Stimulated activated CD8-positive, alpha-beta memory T cell treated with anti-CD3 and anti-CD28 coated beads, Interleukin-4, amount 100 ng/mL, for 48 hours (primary cell): ENCODE measurements at regions not wholly inside any gene's neighbourhood (a gene's known extent, or its start where the extent isn't known, plus 50 kb on each side); places are given as distances from the start of the nearest gene placed in this dataset.

Experiments used
- DNase-seq: peaks from one replicate; pipeline ENCODE4 v3.0.0-alpha.2; 2020

DNA sequence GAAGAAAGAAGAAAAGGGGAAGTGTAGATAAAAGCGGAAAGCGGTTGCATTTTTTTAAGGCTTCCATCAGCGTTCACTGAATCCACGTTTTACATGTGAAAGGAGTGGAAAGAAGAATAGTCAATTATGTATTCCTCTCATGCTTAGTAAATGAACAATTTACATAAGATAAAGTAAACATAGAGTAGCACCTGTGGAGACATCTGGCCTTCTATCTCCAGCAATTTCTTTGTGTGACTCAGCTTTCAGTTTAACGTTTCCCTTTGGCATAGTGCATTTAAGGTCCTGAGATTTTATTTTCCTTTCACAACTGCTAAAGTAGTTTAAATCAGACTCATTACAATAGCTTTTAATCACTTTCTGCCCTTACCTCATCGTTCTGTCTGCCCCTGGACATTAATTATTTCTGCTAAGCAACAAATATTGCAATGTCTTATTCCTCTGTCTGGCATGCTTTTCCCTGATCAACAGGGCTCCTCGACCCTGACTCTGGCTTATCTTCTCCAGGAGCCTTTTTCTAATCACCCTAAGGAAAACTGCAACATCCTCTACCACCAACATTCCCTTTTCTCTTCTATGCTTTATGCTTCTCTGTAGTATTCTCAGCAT lies 383.5 kb upstream of the VWC2 start:
- no peak for DNase-seq

- DNase-seq: no peak
These were observed 377.2 kb upstream of the VWC2 start for GRCh38 chr7:49396229-49396628.

DNA sequence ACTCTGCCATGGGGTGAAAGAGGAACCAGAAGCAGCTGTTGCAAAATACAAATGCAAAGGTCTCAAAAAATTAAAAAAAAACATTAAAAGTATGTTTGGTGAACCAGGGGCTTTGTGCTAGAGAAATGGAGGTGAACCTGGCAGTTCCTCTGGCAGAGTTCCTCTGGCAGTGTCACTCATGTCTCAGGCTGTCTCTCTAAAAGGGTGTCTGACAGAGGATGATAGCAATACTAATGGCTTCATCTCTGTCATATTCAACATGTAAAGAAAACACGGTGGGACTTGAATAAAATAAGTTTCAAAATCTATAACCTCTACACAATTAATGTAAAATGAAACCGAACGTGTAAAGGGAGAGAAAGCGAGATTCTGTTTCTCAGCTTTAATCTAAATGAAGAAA lies 375.7 kb upstream of the VWC2 start:
- no peak for DNase-seq

GRCh38 chr7:49398236-49398635 lies 375.2 kb upstream of the VWC2 start:
- no peak for DNase-seq

GRCh38 chr7:49398746-49399145 lies 374.7 kb upstream of the VWC2 start:
- DNase-seq: no peak

DNA sequence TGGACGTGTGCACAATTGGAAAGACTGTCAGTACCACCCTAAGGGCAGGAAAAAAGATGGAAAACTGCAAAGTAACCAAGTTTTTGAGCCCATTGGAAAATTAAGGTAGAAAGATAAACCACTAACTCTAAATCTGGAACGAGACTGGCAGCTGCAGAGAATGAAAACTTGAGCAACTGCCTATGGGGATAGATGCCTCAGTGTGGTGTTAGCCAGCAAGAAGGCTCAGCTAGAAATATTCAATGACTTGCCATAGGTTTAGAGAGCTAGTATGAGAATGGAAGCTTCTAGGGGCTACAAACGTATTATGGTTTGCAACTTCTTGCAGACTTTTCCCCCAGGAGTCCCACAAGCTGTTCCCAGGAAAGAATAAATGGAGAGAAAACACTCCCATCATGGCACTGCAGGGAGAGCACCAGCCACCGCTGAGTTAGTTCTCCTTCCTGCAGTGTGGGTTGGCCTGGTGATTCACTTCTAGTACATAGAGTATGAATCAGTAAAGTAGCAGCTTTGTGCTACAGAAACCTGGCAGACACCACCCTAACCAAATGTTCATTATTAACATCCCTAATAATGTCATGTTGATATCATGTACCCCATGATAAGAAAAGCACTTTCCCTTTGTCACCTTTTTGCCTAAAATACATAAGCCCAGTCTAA lies 372.4 kb upstream of the VWC2 start:
- DNase-seq: no peak

DNA sequence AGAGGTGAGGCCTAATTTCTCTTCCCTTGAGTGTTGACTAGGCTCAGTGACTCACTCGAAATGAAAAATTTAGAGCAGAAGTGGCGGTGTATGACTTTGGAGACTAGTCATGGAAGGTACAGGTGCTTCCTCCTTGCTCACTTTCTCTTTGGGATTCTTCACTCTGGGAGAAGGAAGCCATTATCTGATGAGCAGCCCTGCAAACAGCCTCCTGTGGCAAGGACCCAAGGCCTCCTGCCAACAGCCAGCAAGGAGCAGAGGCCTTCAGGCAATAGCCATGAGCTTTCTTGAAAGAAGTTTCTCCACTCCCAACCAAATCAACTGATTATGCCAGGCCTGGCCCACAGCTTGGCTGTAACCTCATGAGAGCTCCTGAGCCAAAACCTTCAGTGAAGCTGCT lies 369.6 kb upstream of the VWC2 start:
- no peak for DNase-seq

DNA sequence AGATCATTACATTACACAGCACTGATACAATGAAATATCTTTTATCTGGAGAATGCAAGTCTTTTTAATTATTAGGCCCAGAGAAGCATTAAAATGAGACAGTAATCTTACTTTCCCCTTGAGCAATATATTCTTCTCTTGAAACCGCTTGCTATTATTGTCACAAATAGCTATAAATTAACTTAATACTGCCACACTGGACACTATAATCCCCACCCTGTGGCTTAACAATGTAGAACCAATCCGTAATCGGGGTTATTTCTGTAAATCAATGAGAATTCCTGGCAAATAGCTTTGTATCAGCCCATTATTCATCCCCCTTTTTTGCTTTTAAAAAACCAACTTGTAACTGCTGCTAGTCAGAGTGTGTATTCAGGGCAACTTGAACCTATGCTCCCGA lies 366.2 kb upstream of the VWC2 start:
- no peak for DNase-seq

DNA sequence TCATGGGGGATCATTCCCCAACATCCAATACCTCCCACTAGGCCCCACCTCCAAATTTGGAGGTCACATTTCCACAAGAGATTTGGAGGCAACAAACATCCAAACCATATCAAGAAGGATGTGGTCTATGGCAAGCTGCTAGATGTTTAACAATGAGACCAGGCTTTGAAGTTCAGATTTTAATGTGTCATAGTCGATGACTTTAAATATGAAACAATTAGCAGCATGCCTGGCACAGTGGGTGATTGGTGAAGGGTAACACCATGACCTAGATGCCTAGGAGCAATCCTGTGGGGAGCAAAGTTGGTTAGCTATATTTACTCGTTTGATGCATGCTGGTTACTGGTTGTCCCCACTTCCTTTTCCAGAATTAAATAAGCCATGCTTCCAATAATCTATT lies 356.4 kb upstream of the VWC2 start:
- DNase-seq: no peak

DNA sequence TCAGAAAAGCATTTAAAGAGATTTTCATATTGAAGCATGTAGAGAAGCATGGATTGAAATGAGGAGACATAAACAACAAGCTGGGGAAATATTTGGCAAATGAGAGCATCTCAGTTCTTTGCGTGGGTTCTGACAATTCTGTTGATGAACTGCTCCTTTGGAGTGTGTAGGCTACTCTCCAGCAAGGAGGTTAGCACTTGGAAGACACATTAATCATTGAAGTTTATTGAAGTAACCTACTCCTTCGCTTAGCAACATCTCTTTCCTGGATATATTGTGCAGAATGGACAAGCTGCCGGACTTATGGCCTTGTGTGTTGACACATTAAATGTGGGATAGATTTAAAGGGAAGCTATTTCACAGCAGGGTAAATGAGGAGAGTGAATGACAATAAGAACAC lies 354.5 kb upstream of the VWC2 start:
- DNase-seq: no peak

DNA sequence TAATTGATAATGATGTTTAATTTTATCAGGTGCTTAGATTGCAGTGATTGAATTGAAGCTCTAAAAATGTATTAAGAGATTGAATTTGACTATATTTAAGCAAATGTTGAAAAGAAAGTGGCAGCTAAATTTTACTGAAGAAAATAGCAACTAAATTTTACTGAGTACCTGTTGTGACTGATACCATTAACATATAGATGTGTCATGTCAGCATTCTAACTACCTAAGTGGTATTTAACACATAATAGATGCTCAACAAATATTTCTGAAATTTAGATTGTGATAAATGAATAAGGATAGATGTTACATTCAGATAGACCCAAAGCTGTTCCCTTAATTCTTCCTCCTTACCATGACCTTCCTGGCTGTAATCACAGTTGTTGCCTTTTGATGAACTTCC lies 350.9 kb upstream of the VWC2 start:
- DNase-seq: no peak

DNA sequence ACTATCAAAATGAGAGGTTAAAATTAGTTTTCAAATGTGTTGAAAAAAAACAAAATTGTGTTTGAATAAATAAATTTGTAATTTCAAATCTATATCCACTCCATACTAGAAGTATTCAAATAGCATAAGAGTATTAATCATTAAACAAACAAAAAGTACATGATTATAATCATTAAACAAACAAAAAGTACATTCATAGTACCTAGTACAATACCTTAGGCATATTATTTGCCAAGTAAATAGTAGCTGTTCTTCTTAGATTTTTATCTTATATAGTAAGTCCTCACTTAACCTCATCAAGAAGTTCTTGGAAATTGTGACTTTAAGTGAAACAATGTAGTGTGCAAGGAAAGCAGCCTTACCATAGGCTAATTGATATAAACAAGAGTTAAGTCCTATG lies 349.3 kb upstream of the VWC2 start:
- no peak for DNase-seq

DNA sequence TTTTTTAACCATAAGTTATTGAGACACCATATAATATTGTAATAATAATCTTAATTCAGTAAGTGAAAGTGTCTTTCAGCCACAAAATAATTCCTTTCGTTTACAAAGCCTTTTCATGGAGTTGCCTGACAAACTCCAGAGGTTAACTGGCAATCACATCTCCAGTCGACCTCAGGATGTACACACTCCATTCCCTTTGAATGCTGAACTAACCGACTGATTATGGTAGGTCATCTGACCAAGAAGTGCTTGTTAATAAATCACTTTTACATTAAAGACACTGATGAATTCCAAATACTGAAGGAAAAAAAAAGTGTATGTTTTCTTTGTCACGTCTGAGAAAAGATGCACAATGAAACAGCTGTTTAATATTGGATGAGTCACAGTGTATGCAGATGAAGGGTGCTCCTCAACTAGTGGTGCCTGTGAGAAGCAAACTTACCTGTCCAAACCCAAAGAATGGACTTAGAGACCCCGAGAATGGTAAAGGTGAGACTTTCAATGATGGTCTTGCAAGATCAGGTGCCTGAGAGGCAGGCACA lies 348.1 kb upstream of the VWC2 start:
- DNase-seq: no peak

DNA sequence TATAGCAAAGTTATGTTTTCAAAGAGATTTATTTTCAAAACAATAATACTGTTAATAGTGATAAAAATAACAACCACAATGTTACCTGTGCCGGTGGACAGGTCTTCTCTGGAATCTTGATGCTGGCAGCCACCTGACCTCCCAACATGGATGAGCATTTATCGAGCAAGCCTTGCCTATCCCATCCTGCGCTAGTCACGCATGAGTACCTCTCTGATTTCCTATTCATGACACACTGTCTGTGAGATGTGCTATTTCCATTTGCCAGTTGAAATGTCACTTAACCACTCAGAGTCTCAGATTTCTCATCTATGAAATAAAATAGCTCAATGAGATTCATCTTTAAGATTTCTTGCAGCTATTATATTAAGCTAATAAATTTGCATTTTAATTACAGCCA lies 341.2 kb upstream of the VWC2 start:
- DNase-seq: no peak

GRCh38 chr7:49433794-49434193 lies 339.6 kb upstream of the VWC2 start:
- no peak for DNase-seq

GRCh38 chr7:49434846-49435245 lies 338.6 kb upstream of the VWC2 start:
- DNase-seq: no peak

GRCh38 chr7:49438281-49438680 lies 335.2 kb upstream of the VWC2 start:
- DNase-seq: no peak

DNA sequence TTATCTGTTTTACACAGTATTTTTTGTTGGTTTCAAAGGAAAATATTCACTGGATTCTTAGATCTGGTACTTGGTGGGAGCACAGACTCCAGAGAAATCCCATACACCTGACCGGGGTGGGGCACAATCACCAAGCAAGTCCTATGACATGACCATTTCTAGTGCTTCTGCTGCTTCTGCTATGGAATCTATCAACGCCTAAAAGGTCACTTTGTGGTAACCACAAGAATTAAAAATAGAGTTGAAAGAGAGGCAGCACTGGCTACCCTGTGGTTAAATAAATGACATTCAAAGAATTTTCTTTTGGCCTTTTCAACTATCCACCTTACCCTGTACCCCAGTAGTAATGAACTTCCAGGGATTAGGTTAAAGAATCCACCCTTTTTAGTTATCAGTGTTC lies 329.9 kb upstream of the VWC2 start:
- DNase-seq: no peak

DNA sequence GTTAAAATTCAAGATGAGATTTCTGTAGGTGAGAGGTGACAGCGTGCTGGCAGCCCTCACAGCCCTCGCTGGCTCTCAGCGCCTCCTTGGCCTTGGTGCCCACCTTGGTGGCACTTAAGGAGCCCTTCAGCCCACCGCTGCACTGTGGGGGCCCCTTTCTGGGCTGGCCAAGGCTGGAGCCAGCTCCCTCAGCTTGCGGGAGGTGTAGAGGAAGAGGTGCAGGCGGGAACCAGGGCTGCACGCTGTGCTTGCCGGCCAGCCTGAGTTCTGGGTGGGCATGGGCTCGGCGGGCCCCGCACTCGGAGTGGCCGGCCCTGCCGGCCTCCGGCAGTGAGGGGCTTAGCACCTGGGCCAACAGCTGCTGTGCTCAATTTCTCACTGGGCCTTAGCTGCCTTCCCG lies 320.0 kb upstream of the VWC2 start:
- no peak for DNase-seq

DNA sequence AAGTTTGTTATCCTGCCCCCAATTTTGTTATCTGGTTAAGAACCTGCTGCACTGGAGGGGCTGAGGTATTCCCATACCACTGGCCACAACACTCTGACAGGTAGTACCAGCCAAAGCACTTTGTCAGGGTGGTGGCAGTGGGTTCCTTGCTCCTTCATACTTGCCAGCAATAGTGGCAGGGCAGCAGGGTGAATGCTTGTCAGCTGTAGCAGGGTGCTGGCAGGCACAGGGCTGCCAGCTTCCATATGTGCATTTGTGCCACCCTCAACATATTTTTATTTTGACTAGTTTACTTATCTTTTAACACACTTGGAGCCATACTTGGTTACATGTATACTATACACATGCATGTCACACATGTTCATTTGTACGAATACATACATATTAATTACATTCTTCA lies 294.0 kb upstream of the VWC2 start:
- no peak for DNase-seq

- no peak for DNase-seq
These were observed 293.4 kb upstream of the VWC2 start for GRCh38 chr7:49479936-49480544.

GRCh38 chr7:49481075-49481474 lies 292.4 kb upstream of the VWC2 start:
- no peak for DNase-seq

DNA sequence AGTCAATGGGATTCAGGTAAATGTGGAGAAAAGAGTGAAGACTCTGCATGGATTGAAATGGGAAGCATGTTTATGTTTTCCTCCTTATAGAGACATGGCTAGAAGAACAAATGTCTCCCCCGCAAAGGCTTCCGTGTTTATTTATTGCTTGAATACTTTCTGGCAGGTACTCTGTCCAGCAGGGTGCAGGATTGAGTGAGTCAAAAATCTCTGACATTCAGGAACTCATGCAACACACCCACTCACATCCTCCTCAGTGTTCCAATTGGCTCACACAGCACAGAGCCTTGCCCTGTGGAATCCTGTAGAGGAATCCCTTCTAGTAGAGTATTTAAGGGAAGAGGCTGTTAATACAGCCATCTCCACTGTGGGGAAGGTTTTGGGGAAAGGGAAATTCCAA lies 290.3 kb upstream of the VWC2 start:
- DNase-seq: no peak

GRCh38 chr7:49486974-49487829 lies 286.2 kb upstream of the VWC2 start:
- DNase-seq: no peak
